GM23338 (cell line): ENCODE measurements at regions not wholly inside any gene's neighbourhood (a gene's known extent, or its start where the extent isn't known, plus 50 kb on each side); places are given as distances from the start of the nearest gene placed in this dataset.

ENCODE experiments used
- ATAC-seq: fragments of 200-7000 bp; cut with Tn5 transposase; 3 replicates; pipeline ENCODE4 v1.9.1; 2020
- DNase-seq: peaks from one replicate; pipeline ENCODE4 v3.0.0-alpha.2; 2015; ENCODE audit warnings: low spot score
- H2AFZ ChIP-seq: fragments of 200-600 bp; sonication (generic); 2 replicates; pipeline ENCODE4 v1.8.0; 2016; ENCODE audit warnings: antibody characterized with exemption, mild to moderate bottlenecking, moderate library complexity
- H3F3A ChIP-seq: fragments of 200-600 bp; sonication (generic); replicated peaks from 2 replicates; pipeline ENCODE4 v1.8.0; 2017; ENCODE audit warnings: antibody characterized with exemption, mixed run types, low read depth
- H3K27ac ChIP-seq: fragments of 200-600 bp; sonication (generic); 2 replicates; pipeline ENCODE4 v1.6.1; 2016; ENCODE audit warnings: low read depth
- H3K27me3 ChIP-seq: fragments of 200-600 bp; sonication (generic); 2 replicates; pipeline ENCODE4 v1.8.0; 2016; ENCODE audit warnings: mild to moderate bottlenecking, mixed run types, moderate library complexity; ENCODE audit not compliant: insufficient read depth
- H3K36me3 ChIP-seq: fragments of 200-600 bp; sonication (generic); 2 replicates; pipeline ENCODE4 v1.8.0; 2016; ENCODE audit warnings: mild to moderate bottlenecking; ENCODE audit not compliant: insufficient read depth
- H3K4me1 ChIP-seq: fragments of 200-600 bp; sonication (generic); 2 replicates; pipeline ENCODE4 v1.8.0; 2016; ENCODE audit warnings: mild to moderate bottlenecking, moderate library complexity; ENCODE audit not compliant: insufficient read depth
- H3K4me2 ChIP-seq: fragments of 200-600 bp; sonication (generic); 2 replicates; pipeline ENCODE4 v1.7.1; 2017; ENCODE audit warnings: mixed run types
- H3K4me3 ChIP-seq: fragments of 200-600 bp; sonication (generic); 2 replicates; pipeline ENCODE4 v1.6.1; 2016; ENCODE audit warnings: mixed run types
- H3K79me2 ChIP-seq: fragments of 200-600 bp; sonication (generic); replicated peaks from 2 replicates; pipeline ENCODE4 v1.8.0; 2017; ENCODE audit warnings: mild to moderate bottlenecking; ENCODE audit not compliant: insufficient read depth
- H3K9me2 ChIP-seq: fragments of 200-600 bp; sonication (generic); 2 replicates; pipeline ENCODE4 v1.8.0; 2017; ENCODE audit not compliant: insufficient read depth
- H4K20me1 ChIP-seq: fragments of 200-600 bp; sonication (generic); replicated peaks from 2 replicates; pipeline ENCODE4 v1.8.0; 2017; ENCODE audit warnings: mild to moderate bottlenecking; ENCODE audit not compliant: insufficient read depth
- H3K27ac Mint-ChIP-seq: 2 replicates; pipeline ENCODE4 v1.8.0; 2020; ENCODE audit warnings: inconsistent platforms, mild to moderate bottlenecking, moderate library complexity, mixed read lengths
- H3K27me3 Mint-ChIP-seq: 3 replicates; pipeline ENCODE4 v1.8.0; 2022; ENCODE audit warnings: low read depth, mild to moderate bottlenecking, moderate library complexity, mixed read lengths, inconsistent platforms; ENCODE audit not compliant: insufficient read depth, poor library complexity
- H3K36me3 Mint-ChIP-seq: 3 replicates; pipeline ENCODE4 v1.8.0; 2021; ENCODE audit warnings: low read depth, mild to moderate bottlenecking, inconsistent platforms, moderate library complexity, mixed read lengths
- H3K4me1 Mint-ChIP-seq: 3 replicates; pipeline ENCODE4 v1.8.0; 2020; ENCODE audit warnings: mild to moderate bottlenecking, inconsistent platforms, mixed read lengths
- H3K4me3 Mint-ChIP-seq: 3 replicates; pipeline ENCODE4 v1.8.0; 2021; ENCODE audit warnings: moderate library complexity, mild to moderate bottlenecking, inconsistent platforms, mixed read lengths
- H3K9me3 Mint-ChIP-seq: 3 replicates; pipeline ENCODE4 v1.8.0; 2020; ENCODE audit warnings: moderate library complexity, mild to moderate bottlenecking, inconsistent platforms, mixed read lengths
- CREB1 ChIP-seq: fragments of 250-450 bp; sonication (Bioruptor Pico); IDR thresholded peaks from 2 replicates; pipeline ENCODE4 v1.5.0; 2020; ENCODE audit warnings: low read depth, mild to moderate bottlenecking, moderate library complexity
- EZH2 ChIP-seq: fragments of 200-600 bp; sonication (generic); IDR thresholded peaks from one replicate; pipeline ENCODE4 v1.8.0; 2017; ENCODE audit warnings: antibody characterized with exemption, mild to moderate bottlenecking, low read depth; ENCODE audit not compliant: unreplicated experiment
- EZH2phosphoT487 ChIP-seq: fragments of 200-600 bp; sonication (generic); IDR thresholded peaks from one replicate; pipeline ENCODE4 v1.8.1; 2018; ENCODE audit warnings: antibody characterized with exemption; ENCODE audit not compliant: unreplicated experiment
- JUNB ChIP-seq: IDR thresholded peaks from one replicate; pipeline ENCODE4 v1.6.1; 2016; ENCODE audit warnings: antibody characterized with exemption; ENCODE audit not compliant: unreplicated experiment
- NANOG ChIP-seq: IDR thresholded peaks from 2 replicates; pipeline ENCODE4 v1.6.1; 2016; ENCODE audit warnings: antibody characterized with exemption, borderline replicate concordance
- POLR2AphosphoS5 ChIP-seq: IDR thresholded peaks from 2 replicates; pipeline ENCODE4 v1.6.1; 2016; ENCODE audit warnings: antibody characterized with exemption, low read depth
- STAT1 ChIP-seq: IDR thresholded peaks from one replicate; pipeline ENCODE4 v1.6.1; 2016; ENCODE audit warnings: antibody characterized with exemption; ENCODE audit not compliant: unreplicated experiment
- ZNF114 ChIP-seq: fragments of 250-450 bp; sonication (Bioruptor Pico); IDR thresholded peaks from 2 replicates; pipeline ENCODE4 v1.5.0; 2020; ENCODE audit warnings: mild to moderate bottlenecking, moderate library complexity
- ZNF331 ChIP-seq: fragments of 250-450 bp; sonication (Bioruptor Pico); IDR thresholded peaks from 2 replicates; pipeline ENCODE4 v1.5.0; 2020; ENCODE audit warnings: low read depth, mild to moderate bottlenecking, moderate library complexity
- TF ChIP-seq, protein P1 (sequence below), 2 experiments: fragments of 200-600 bp in 1 of 2; sonication (generic) in 1 of 2; conservative IDR thresholded peaks; 2 replicates each; pipeline versions ENCODE4 v1.5.1 to v1.6.1; 2016 to 2017; ENCODE audit warnings: antibody characterized with exemption in 2 of 2, low read depth in 2 of 2, mild to moderate bottlenecking in 2 of 2, moderate library complexity in 1 of 2
- TF ChIP-seq, protein P2 (sequence below): IDR thresholded peaks from one replicate; pipeline ENCODE4 v1.6.1; 2018; ENCODE audit warnings: antibody characterized with exemption; ENCODE audit not compliant: unreplicated experiment
- TF ChIP-seq, protein P3 (sequence below): IDR thresholded peaks from 2 replicates; pipeline ENCODE4 v1.6.1; 2016; ENCODE audit warnings: antibody characterized with exemption

DNA sequence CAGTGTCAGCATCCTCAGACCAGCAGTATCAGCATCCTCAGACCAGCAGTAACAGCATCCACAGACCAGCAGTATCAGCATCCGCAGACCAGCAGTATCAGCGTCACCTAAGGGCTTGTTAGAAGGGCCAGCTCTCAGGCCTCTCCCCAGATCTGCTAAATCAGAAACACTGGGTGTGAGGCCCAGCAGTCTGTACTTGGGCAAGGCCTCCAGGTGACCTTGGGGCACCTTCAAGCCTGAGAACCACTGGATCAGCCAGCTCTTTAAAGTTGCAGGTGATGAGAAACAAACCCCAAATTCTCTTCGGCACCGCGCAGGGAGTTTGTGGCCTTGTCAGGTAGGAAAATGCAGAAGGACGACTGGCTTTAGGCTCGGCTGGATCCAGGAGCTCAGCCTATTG lies 290.5 kb upstream of the CDH4 start:
- no peaks in the 10 kb centered on the region for H3K36me3 Mint-ChIP-seq
- no peak overlapping the region for H3K4me3 ChIP-seq
- peaks cover 6% of the 10 kb centered on the region; the same call in 2 of the 3 replicates for H3K4me1 Mint-ChIP-seq
- H3K4me3 Mint-ChIP-seq = no peak overlapping the region
- DNase-seq = no peak
- H3K27ac ChIP-seq = no peak overlapping the region
- H3F3A ChIP-seq = no peaks in the 10 kb centered on the region
- no peaks in the 10 kb centered on the region; the same call in 2 of the 3 replicates for H3K9me3 Mint-ChIP-seq
- no peak overlapping the region for H3K4me2 ChIP-seq
- H4K20me1 ChIP-seq = no peaks in the 10 kb centered on the region
- no peak for TF ChIP-seq STAT1
- no peak for TF ChIP-seq POLR2AphosphoS5
- TF ChIP-seq ZNF114 (CRISPR knock-in tag) = no peak
- TF ChIP-seq CREB1 = no peak
- H3K27ac Mint-ChIP-seq = no peak overlapping the region
- no peak overlapping the region for H2AFZ ChIP-seq
- H3K27me3 ChIP-seq = no peaks in the 10 kb centered on the region
- H3K4me1 ChIP-seq = no peaks in the 10 kb centered on the region
- ATAC-seq = no peak
- H3K79me2 ChIP-seq = no peaks in the 10 kb centered on the region
- 0 out of 2 replicates have a peak, but pooled peaks cover 3% of the 10 kb centered on the region for H3K9me2 ChIP-seq
- H3K27me3 Mint-ChIP-seq = peaks cover 25% of the 10 kb centered on the region
- no peaks in the 10 kb centered on the region for H3K36me3 ChIP-seq

DNA sequence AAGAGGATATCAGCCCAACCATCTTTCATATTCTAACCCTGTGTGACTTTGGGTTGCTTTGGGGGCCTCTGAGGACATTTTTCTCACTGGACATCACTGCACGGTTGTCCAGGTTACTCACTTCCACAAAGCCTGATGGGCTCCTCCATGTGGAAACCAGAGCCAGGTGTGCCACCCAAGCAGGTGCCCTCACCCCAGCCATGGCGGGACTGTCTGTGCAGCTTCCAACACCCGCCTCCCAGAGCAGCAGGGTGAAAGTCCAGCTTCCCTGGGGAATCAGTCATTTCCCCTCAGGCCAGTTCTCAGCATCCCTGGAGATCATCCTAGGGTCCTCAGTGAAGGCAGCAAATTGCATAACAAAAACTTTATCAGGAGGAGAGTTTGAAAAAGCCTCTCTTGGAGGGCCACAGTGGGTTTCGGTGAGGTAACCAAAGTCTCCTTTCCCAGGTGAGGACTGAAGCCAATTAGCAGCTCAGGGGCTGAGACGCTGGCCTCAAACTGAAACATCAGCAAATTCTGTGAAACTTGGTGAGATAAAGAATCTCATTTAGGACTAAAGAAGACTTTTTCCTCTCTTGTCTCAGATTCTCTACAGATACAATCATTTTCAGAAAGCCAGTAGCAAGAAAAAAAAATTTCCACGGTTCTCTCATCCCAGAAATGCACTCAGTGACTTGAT lies 289.6 kb upstream of the CDH4 start:
- ATAC-seq = peak; percentile 28; the same call in 2 of the 3 replicates
- no peaks in the 10 kb centered on the region for H3K4me1 ChIP-seq
- Mint-ChIP-seq H3K9me3 (no peaks in the 10 kb centered on the region; the same call in 2 of the 3 replicates), H3K4me3 (no peak overlapping the region), H3K27ac (no peak overlapping the region), H3K36me3 (no peaks in the 10 kb centered on the region), H3K27me3 (peaks cover 30% of the 10 kb centered on the region), H3K4me1 (peaks cover 6% of the 10 kb centered on the region; the same call in 2 of the 3 replicates)
- no peak overlapping the region for H3K27ac ChIP-seq
- no peak overlapping the region for H3K4me2 ChIP-seq
- H2AFZ ChIP-seq = no peak overlapping the region
- no peaks in the 10 kb centered on the region for H3F3A ChIP-seq
- H4K20me1 ChIP-seq = no peaks in the 10 kb centered on the region
- 0 out of 2 replicates have a peak, but pooled peaks cover 3% of the 10 kb centered on the region for H3K9me2 ChIP-seq
- DNase-seq = no peak
- no peaks in the 10 kb centered on the region for H3K27me3 ChIP-seq
- no peak overlapping the region for H3K4me3 ChIP-seq
- H3K36me3 ChIP-seq = no peaks in the 10 kb centered on the region
- H3K79me2 ChIP-seq = no peaks in the 10 kb centered on the region
- TF ChIP-seq, protein P1, sequence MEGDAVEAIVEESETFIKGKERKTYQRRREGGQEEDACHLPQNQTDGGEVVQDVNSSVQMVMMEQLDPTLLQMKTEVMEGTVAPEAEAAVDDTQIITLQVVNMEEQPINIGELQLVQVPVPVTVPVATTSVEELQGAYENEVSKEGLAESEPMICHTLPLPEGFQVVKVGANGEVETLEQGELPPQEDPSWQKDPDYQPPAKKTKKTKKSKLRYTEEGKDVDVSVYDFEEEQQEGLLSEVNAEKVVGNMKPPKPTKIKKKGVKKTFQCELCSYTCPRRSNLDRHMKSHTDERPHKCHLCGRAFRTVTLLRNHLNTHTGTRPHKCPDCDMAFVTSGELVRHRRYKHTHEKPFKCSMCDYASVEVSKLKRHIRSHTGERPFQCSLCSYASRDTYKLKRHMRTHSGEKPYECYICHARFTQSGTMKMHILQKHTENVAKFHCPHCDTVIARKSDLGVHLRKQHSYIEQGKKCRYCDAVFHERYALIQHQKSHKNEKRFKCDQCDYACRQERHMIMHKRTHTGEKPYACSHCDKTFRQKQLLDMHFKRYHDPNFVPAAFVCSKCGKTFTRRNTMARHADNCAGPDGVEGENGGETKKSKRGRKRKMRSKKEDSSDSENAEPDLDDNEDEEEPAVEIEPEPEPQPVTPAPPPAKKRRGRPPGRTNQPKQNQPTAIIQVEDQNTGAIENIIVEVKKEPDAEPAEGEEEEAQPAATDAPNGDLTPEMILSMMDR (conservative IDR thresholded peaks at IDR 0.05; ENCODE audit: low read depth in 2 of 2) = no peak
- no peak for TF ChIP-seq POLR2AphosphoS5
- no peak for TF ChIP-seq ZNF114 (CRISPR knock-in tag)
- no peak for TF ChIP-seq JUNB
- TF ChIP-seq STAT1 = no peak
- TF ChIP-seq, protein P2, sequence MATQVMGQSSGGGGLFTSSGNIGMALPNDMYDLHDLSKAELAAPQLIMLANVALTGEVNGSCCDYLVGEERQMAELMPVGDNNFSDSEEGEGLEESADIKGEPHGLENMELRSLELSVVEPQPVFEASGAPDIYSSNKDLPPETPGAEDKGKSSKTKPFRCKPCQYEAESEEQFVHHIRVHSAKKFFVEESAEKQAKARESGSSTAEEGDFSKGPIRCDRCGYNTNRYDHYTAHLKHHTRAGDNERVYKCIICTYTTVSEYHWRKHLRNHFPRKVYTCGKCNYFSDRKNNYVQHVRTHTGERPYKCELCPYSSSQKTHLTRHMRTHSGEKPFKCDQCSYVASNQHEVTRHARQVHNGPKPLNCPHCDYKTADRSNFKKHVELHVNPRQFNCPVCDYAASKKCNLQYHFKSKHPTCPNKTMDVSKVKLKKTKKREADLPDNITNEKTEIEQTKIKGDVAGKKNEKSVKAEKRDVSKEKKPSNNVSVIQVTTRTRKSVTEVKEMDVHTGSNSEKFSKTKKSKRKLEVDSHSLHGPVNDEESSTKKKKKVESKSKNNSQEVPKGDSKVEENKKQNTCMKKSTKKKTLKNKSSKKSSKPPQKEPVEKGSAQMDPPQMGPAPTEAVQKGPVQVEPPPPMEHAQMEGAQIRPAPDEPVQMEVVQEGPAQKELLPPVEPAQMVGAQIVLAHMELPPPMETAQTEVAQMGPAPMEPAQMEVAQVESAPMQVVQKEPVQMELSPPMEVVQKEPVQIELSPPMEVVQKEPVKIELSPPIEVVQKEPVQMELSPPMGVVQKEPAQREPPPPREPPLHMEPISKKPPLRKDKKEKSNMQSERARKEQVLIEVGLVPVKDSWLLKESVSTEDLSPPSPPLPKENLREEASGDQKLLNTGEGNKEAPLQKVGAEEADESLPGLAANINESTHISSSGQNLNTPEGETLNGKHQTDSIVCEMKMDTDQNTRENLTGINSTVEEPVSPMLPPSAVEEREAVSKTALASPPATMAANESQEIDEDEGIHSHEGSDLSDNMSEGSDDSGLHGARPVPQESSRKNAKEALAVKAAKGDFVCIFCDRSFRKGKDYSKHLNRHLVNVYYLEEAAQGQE = no peak
- TF ChIP-seq EZH2phosphoT487 = no peak
- no peak for TF ChIP-seq ZNF331 (CRISPR knock-in tag)
- TF ChIP-seq NANOG = no peak
- TF ChIP-seq, protein P3, sequence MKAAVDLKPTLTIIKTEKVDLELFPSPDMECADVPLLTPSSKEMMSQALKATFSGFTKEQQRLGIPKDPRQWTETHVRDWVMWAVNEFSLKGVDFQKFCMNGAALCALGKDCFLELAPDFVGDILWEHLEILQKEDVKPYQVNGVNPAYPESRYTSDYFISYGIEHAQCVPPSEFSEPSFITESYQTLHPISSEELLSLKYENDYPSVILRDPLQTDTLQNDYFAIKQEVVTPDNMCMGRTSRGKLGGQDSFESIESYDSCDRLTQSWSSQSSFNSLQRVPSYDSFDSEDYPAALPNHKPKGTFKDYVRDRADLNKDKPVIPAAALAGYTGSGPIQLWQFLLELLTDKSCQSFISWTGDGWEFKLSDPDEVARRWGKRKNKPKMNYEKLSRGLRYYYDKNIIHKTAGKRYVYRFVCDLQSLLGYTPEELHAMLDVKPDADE = no peak
- TF ChIP-seq CREB1 = no peak
- no peak for TF ChIP-seq EZH2
